SK-N-SH (cell line): ENCODE measurements at regions not wholly inside any gene's neighbourhood (a gene's known extent, or its start where the extent isn't known, plus 50 kb on each side); places are given as distances from the start of the nearest gene placed in this dataset.

Source experiments
- CTCF ChIA-PET: fragments of 300-600, 350-600 bp; formaldehyde crosslinking; extraction: SDS; loops from one replicate; lab custom pipeline; 2021; lab: Yijun Ruan, JAX
- POLR2A ChIA-PET: fragments of 350-600 bp; sonication (Branson Sonifier 250); formaldehyde crosslinking; extraction: SDS; loops from one replicate; lab custom pipeline; 2020; ENCODE audit warnings: antibody characterized with exemption, inconsistent platforms; lab: Yijun Ruan, JAX
- DNase-seq: peaks from one replicate; pipeline ENCODE4 v3.0.0; 2012
- H2AFZ ChIP-seq: fragments of 200-600 bp; sonication (generic); 2 replicates; pipeline ENCODE4 v1.8.1; 2016; ENCODE audit warnings: antibody characterized with exemption, mild to moderate bottlenecking, low read depth
- H3F3A ChIP-seq: fragments of 200-600 bp; sonication (generic); replicated peaks from 2 replicates; pipeline ENCODE3; 2016; ENCODE audit warnings: antibody characterized with exemption, mild to moderate bottlenecking; ENCODE audit not compliant: insufficient read depth
- H3K27ac ChIP-seq, 2 experiments: fragments of 200-500 bp in 1 of 2; fragments of 200-600 bp in 1 of 2; sonication (Bioruptor generic) in 1 of 2; sonication (generic), shearing (Covaris generic) in 1 of 2; 2 replicates each; pipeline versions ENCODE4 v1.5.1 to v1.6.1; 2014 to 2016; ENCODE audit warnings: low read depth in 2 of 2, inconsistent platforms in 1 of 2, low read length in 1 of 2, mild to moderate bottlenecking in 1 of 2, mixed read lengths in 1 of 2
- H3K27me3 ChIP-seq: fragments of 200-600 bp; sonication (generic), shearing (Covaris generic); 2 replicates; pipeline ENCODE4 v1.6.1; 2016; ENCODE audit warnings: mixed run types; ENCODE audit not compliant: insufficient read depth
- H3K36me3 ChIP-seq, 2 experiments: fragments of 200-500 bp in 1 of 2; fragments of 200-600 bp in 1 of 2; sonication (Bioruptor generic) in 1 of 2; sonication (generic) in 1 of 2; replicated peaks in 1 of 2; 2 replicates each; pipeline versions ENCODE3 to v1.5.1; 2014 to 2016; ENCODE audit warnings: low read length in 1 of 2, mild to moderate bottlenecking in 1 of 2; ENCODE audit not compliant: insufficient read depth in 2 of 2, control insufficient read depth in 1 of 2
- H3K4me1 ChIP-seq, 2 experiments: fragments of 200-500 bp in 1 of 2; fragments of 200-600 bp in 1 of 2; sonication (Bioruptor generic) in 1 of 2; sonication (generic), shearing (Covaris generic) in 1 of 2; 2 replicates each; pipeline versions ENCODE4 v1.5.1 to v1.6.1; 2014 to 2016; ENCODE audit warnings: low read depth in 1 of 2, low read length in 1 of 2, mixed run types in 1 of 2; ENCODE audit not compliant: insufficient read depth in 2 of 2, control insufficient read depth in 1 of 2
- H3K4me2 ChIP-seq: fragments of 200-600 bp; sonication (generic), shearing (Covaris generic); 2 replicates; pipeline ENCODE4 v1.6.1; 2017; ENCODE audit warnings: mixed run types
- H3K4me3 ChIP-seq, 2 experiments: fragments of 200-500 bp in 1 of 2; fragments of 200-600 bp in 1 of 2; sonication (Bioruptor generic) in 1 of 2; sonication (generic), shearing (Covaris generic) in 1 of 2; 2 replicates each; pipeline versions ENCODE4 v1.5.1 to v1.8.1; 2014 to 2016; ENCODE audit warnings: low read depth in 2 of 2, inconsistent platforms in 1 of 2, low read length in 1 of 2, mild to moderate bottlenecking in 1 of 2, mixed read lengths in 1 of 2, moderate library complexity in 1 of 2
- H3K79me2 ChIP-seq: fragments of 200-600 bp; sonication (generic); 2 replicates; pipeline ENCODE4 v1.8.1; 2017; ENCODE audit warnings: mild to moderate bottlenecking; ENCODE audit not compliant: insufficient read depth
- H3K9ac ChIP-seq: fragments of 200-600 bp; sonication (generic); 2 replicates; pipeline ENCODE4 v1.6.1; 2017; ENCODE audit warnings: mixed run types
- H3K9me2 ChIP-seq: fragments of 200-600 bp; sonication (generic); 2 replicates; pipeline ENCODE4 v1.6.1; 2017; ENCODE audit warnings: mixed run types
- H3K9me3 ChIP-seq: fragments of 200-600 bp; sonication (generic); 2 replicates; pipeline ENCODE4 v1.6.1; 2017; ENCODE audit warnings: mixed run types, mild to moderate bottlenecking, moderate library complexity
- H4K20me1 ChIP-seq: fragments of 200-600 bp; sonication (generic); 2 replicates; pipeline ENCODE4 v1.6.1; 2017; ENCODE audit warnings: mild to moderate bottlenecking, mixed run types; ENCODE audit not compliant: insufficient read depth
- EP300 ChIP-seq, 2 experiments: IDR thresholded peaks; 2 replicates each; pipeline versions ENCODE4 v1.4.0 to v1.6.1; 2012; ENCODE audit warnings: borderline replicate concordance in 1 of 2, low read depth in 1 of 2, low read length in 1 of 2
- EZH2phosphoT487 ChIP-seq: fragments of 200-600 bp; sonication (generic); IDR thresholded peaks from 2 replicates; pipeline ENCODE4 v1.6.1; 2017; ENCODE audit warnings: low read depth, mixed run types, mild to moderate bottlenecking, antibody characterized with exemption, moderate library complexity, borderline replicate concordance
- FOSL2 ChIP-seq: IDR thresholded peaks from 2 replicates; pipeline ENCODE4 v1.4.0; 2012; ENCODE audit warnings: low read depth, mild to moderate bottlenecking, moderate library complexity, borderline replicate concordance
- JUND ChIP-seq: IDR thresholded peaks from 2 replicates; pipeline ENCODE4 v1.4.0; 2012
- REST ChIP-seq: IDR thresholded peaks from 2 replicates; pipeline ENCODE4 v1.6.1; 2012; ENCODE audit warnings: mild to moderate bottlenecking, low read depth, low read length, moderate library complexity
- RXRA ChIP-seq: IDR thresholded peaks from 2 replicates; pipeline ENCODE4 v1.4.0; 2012; ENCODE audit warnings: low read depth, mild to moderate bottlenecking, borderline replicate concordance
- SIN3A ChIP-seq: IDR thresholded peaks from 2 replicates; pipeline ENCODE4 v1.6.1; 2012; ENCODE audit warnings: low read depth, mild to moderate bottlenecking, low read length, moderate library complexity, borderline replicate concordance
- TEAD4 ChIP-seq: IDR thresholded peaks from 2 replicates; pipeline ENCODE4 v1.4.0; 2012; ENCODE audit warnings: mild to moderate bottlenecking, borderline replicate concordance; ENCODE audit not compliant: insufficient read depth
- USF1 ChIP-seq: IDR thresholded peaks from 2 replicates; pipeline ENCODE4 v1.4.0; 2012; ENCODE audit warnings: low read depth, borderline replicate concordance
- WGBS: methylation state at CpG from one replicate; pipeline ENCODE4 v1.1.6; 2017; ENCODE audit warnings: low lambda C conversion rate; 5-methylcytosine and 5-hydroxymethylcytosine counted together

GRCh38 chr15:87715252-87715651 lies 541.3 kb downstream of the NTRK3 start:
- ChIA-PET CTCF (no interaction called here), POLR2A (no interaction called here)
- no peaks in the 10 kb centered on the region for H3K9me3 ChIP-seq
- no peaks in the 10 kb centered on the region for H3F3A ChIP-seq
- TF ChIP-seq USF1 (no peak), EP300 (IDR thresholded peaks at IDR 0.05; ENCODE audit: borderline replicate concordance in 1 of 2, low read depth in 1 of 2, low read length in 1 of 2) (no peak), RXRA (no peak), SIN3A (no peak)
- H3K36me3 ChIP-seq: no peaks in the 10 kb centered on the region
- H2AFZ ChIP-seq: no peak overlapping the region
- H3K4me2 ChIP-seq: no peak overlapping the region
- H3K4me3 ChIP-seq: no peak overlapping the region
- no peaks in the 10 kb centered on the region for H3K9me2 ChIP-seq
- no peak for DNase-seq
- 0% methylated on average over 1 of the region's 1 CpG for WGBS
- H3K27me3 ChIP-seq: no peaks in the 10 kb centered on the region
- H3K9ac ChIP-seq: no peak overlapping the region
- no peaks in the 10 kb centered on the region for H3K79me2 ChIP-seq
- no peaks in the 10 kb centered on the region for H4K20me1 ChIP-seq
- no peak overlapping the region for H3K27ac ChIP-seq
- H3K4me1 ChIP-seq: peaks cover 0 to 7% of the 10 kb centered on the region in 2 experiments; a peak in 3 of 4 replicates

GRCh38 chr15:87713475-87713879 lies 543.1 kb downstream of the NTRK3 start:
- POLR2A ChIA-PET: no interaction called here
- WGBS: 42% methylated on average over 1 of the region's 1 CpG
- Histone ChIP-seq H3K36me3 (no peaks in the 10 kb centered on the region), H3K9me2 (no peaks in the 10 kb centered on the region), H3K9ac (no peak overlapping the region)
- TF ChIP-seq TEAD4 (no peak), RXRA (no peak), EZH2phosphoT487 (no peak), SIN3A (no peak), JUND (no peak), FOSL2 (no peak), REST (no peak)
- TF ChIP-seq, all 33 proteins: peak for 0
- no peak overlapping the region for H3K27ac ChIP-seq
- no peaks in the 10 kb centered on the region for H3K79me2 ChIP-seq
- no peaks in the 10 kb centered on the region for H3K9me3 ChIP-seq
- H3K4me2 ChIP-seq: no peak overlapping the region; the same call in 1 of the 2 replicates
- H3F3A ChIP-seq: no peaks in the 10 kb centered on the region
- no peaks in the 10 kb centered on the region for H3K27me3 ChIP-seq
- H3K4me1 ChIP-seq: peaks cover 0 to 7% of the 10 kb centered on the region in 2 experiments; a peak in 3 of 4 replicates
- no peak overlapping the region for H3K4me3 ChIP-seq
- CTCF ChIA-PET: interaction anchor here (0.8 to 1.4 kb wide), 2 partner anchors 9 to 24 kb away, joined by 3 read pairs; no protein-coding TSS in a partner anchor
- no peak overlapping the region for H2AFZ ChIP-seq
- no peaks in the 10 kb centered on the region for H4K20me1 ChIP-seq
- no peak for DNase-seq
